ENCODE measurements at regions not wholly inside any gene's neighbourhood (a gene's known extent, or its start where the extent isn't known, plus 50 kb on each side); places are given as distances from the start of the nearest gene placed in this dataset.
"Not testable (repeated sequence)": the region's sequence is repeated elsewhere in the genome, so short reads cannot be mapped to it uniquely, and the experiment has no call there.

- SMC1A ChIA-PET (ENCODE audit: uncharacterized antibody, unreplicated experiment) = interaction anchor here (1.1 to 1.7 kb wide), 4 partner anchors 45 to 107 kb away, joined by 3 to 9 read pairs (median 4); no protein-coding TSS in a partner anchor
- no peak overlapping the region for H3K27ac ChIP-seq (ENCODE audit: control insufficient read depth, insufficient read depth)
- no peak overlapping the region for H3K4me2 ChIP-seq (ENCODE audit: control insufficient read depth, insufficient read depth)
- TF ChIP-seq BHLHE40 (IDR thresholded peaks at IDR 0.05; ENCODE audit: borderline replicate concordance in 1 of 2, low read depth in 2 of 2, low read length in 1 of 2) (peak; percentile 62 to 83), ZNF384 (IDR thresholded peaks at IDR 0.05; ENCODE audit: borderline replicate concordance, low read depth, low read length) (no peak), PML (IDR thresholded peaks at IDR 0.05; ENCODE audit: low read length) (no peak), RAD21 (IDR thresholded peaks at IDR 0.05; ENCODE audit: insufficient read depth, low read depth, low read length) (peak; percentile 56), YY1 (IDR thresholded peaks at IDR 0.05; ENCODE audit: low read depth, low read length) (no peak), NFYA (IDR thresholded peaks at IDR 0.05; ENCODE audit: borderline replicate concordance, low read depth, low read length) (no peak), SP1 (IDR thresholded peaks at IDR 0.05; ENCODE audit: low read depth, low read length) (no peak), SMC3 (IDR thresholded peaks at IDR 0.05; ENCODE audit: borderline replicate concordance, low read length) (peak; percentile 75), CHD2 (IDR thresholded peaks at IDR 0.05; ENCODE audit: borderline replicate concordance, low read depth, low read length) (no peak)
- TF ChIP-seq, protein P1, sequence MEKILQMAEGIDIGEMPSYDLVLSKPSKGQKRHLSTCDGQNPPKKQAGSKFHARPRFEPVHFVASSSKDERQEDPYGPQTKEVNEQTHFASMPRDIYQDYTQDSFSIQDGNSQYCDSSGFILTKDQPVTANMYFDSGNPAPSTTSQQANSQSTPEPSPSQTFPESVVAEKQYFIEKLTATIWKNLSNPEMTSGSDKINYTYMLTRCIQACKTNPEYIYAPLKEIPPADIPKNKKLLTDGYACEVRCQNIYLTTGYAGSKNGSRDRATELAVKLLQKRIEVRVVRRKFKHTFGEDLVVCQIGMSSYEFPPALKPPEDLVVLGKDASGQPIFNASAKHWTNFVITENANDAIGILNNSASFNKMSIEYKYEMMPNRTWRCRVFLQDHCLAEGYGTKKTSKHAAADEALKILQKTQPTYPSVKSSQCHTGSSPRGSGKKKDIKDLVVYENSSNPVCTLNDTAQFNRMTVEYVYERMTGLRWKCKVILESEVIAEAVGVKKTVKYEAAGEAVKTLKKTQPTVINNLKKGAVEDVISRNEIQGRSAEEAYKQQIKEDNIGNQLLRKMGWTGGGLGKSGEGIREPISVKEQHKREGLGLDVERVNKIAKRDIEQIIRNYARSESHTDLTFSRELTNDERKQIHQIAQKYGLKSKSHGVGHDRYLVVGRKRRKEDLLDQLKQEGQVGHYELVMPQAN (conservative IDR thresholded peaks at IDR 0.05) = no peak
- TF ChIP-seq, protein P2, sequence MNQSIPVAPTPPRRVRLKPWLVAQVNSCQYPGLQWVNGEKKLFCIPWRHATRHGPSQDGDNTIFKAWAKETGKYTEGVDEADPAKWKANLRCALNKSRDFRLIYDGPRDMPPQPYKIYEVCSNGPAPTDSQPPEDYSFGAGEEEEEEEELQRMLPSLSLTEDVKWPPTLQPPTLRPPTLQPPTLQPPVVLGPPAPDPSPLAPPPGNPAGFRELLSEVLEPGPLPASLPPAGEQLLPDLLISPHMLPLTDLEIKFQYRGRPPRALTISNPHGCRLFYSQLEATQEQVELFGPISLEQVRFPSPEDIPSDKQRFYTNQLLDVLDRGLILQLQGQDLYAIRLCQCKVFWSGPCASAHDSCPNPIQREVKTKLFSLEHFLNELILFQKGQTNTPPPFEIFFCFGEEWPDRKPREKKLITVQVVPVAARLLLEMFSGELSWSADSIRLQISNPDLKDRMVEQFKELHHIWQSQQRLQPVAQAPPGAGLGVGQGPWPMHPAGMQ (IDR thresholded peaks at IDR 0.05; ENCODE audit: borderline replicate concordance) = no peak
- TF ChIP-seq, protein P3, sequence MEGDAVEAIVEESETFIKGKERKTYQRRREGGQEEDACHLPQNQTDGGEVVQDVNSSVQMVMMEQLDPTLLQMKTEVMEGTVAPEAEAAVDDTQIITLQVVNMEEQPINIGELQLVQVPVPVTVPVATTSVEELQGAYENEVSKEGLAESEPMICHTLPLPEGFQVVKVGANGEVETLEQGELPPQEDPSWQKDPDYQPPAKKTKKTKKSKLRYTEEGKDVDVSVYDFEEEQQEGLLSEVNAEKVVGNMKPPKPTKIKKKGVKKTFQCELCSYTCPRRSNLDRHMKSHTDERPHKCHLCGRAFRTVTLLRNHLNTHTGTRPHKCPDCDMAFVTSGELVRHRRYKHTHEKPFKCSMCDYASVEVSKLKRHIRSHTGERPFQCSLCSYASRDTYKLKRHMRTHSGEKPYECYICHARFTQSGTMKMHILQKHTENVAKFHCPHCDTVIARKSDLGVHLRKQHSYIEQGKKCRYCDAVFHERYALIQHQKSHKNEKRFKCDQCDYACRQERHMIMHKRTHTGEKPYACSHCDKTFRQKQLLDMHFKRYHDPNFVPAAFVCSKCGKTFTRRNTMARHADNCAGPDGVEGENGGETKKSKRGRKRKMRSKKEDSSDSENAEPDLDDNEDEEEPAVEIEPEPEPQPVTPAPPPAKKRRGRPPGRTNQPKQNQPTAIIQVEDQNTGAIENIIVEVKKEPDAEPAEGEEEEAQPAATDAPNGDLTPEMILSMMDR (IDR thresholded peaks at IDR 0.05 in 2 of 3, conservative IDR thresholded peaks at IDR 0.05 in 1 of 3; ENCODE audit: control insufficient read depth in 2 of 3, extremely low read depth in 1 of 3, insufficient read depth in 1 of 3, low read depth in 3 of 3, low read length in 3 of 3) = peak; percentile 58 to 67 (median 66)
- in situ Hi-C loops (cut with MboI) = loop anchor here (5.0 kb wide), 1 partner anchor 84 kb away; no protein-coding TSS in a partner anchor
- H3K4me1 ChIP-seq (ENCODE audit: control insufficient read depth, insufficient read depth, low read length) = no peaks in the 10 kb centered on the region
- no peaks in the 10 kb centered on the region for H3K9me3 ChIP-seq (replicated peaks; ENCODE audit: control insufficient read depth, insufficient read depth, low read length)
- under 1% methylated on average over 5 of the region's 5 CpGs for WGBS (ENCODE audit: insufficient coverage, insufficient replicate concordance, low lambda C conversion rate, missing lambda C conversion rate)
- CTCF ChIA-PET = interaction anchor here (0.8 to 2.6 kb wide), 9 partner anchors 16 to 106 kb away, joined by 3 to 18 read pairs (median 4); no protein-coding TSS in a partner anchor
- ATAC-seq = peak; percentile 80
- no peak overlapping the region for H3K9ac ChIP-seq (ENCODE audit: control insufficient read depth, insufficient read depth, low read length)
- no peak for FAIRE-seq
- POLR2A ChIA-PET = no interaction called here
- no peaks in the 10 kb centered on the region for H4K20me1 ChIP-seq (ENCODE audit: control insufficient read depth, insufficient read depth)
- no peaks in the 10 kb centered on the region for H3K79me2 ChIP-seq (ENCODE audit: control insufficient read depth, insufficient read depth, low read length)
- no peak overlapping the region for H3K4me3 ChIP-seq
- H3K36me3 ChIP-seq (ENCODE audit: control insufficient read depth in 2 of 2, insufficient read depth in 2 of 2, low read length in 1 of 2) = no peaks in the 10 kb centered on the region
- no peak overlapping the region for H2AFZ ChIP-seq (ENCODE audit: control insufficient read depth, low read depth, low read length)
- RAD21 ChIA-PET (ENCODE audit: unreplicated experiment) = interaction anchor here (1.2 kb wide), 1 partner anchor 85 kb away, joined by 6 read pairs; no protein-coding TSS in a partner anchor
- H3K27me3 ChIP-seq (replicated peaks in 1 of 2; ENCODE audit: control insufficient read depth in 2 of 2, insufficient read depth in 2 of 2, low read length in 1 of 2) = no peaks in the 10 kb centered on the region
- BruUV-seq (replicated peaks) = no TSS peak
- intact Hi-C loops (cut with micrococcal nuclease; ENCODE audit: unreplicated experiment) = loop anchor here (1.0 kb wide), 1 partner anchor 84 kb away; no protein-coding TSS in a partner anchor
- DNase-seq (ENCODE audit: low read depth, low spot score) = peak; percentile 3
Measured at GRCh38 chrX:140141444-140142029, 176.2 kb upstream of the CXorf66 start.

DNA sequence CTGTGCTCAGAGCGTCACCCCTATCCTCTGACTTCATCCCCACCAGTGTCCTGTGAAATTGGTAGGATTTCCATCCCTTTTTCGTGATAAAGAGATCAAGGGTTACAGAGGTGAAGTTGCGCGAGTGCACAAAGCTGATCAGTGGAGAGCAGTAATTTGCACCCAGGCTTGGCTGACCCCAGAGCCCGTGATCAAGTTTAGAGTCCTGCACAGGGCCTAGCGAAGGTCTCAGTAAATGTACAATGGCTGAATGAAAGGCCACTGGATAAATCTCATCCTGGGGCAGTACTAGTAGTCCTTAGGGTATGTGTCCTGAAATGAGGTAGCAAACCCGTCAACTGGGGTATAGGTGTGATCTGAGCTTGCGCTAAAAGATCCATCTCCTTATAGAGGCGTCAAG, 173.2 kb upstream of the CXorf66 start:
- H4K20me1 ChIP-seq (ENCODE audit: control insufficient read depth, insufficient read depth); BruUV-seq (replicated peaks); H3K4me2 ChIP-seq (ENCODE audit: control insufficient read depth, insufficient read depth); CTCF ChIA-PET; H3K36me3 ChIP-seq (ENCODE audit: control insufficient read depth in 2 of 2, insufficient read depth in 2 of 2, low read length in 1 of 2); H2AFZ ChIP-seq (ENCODE audit: control insufficient read depth, low read depth, low read length); POLR2A ChIA-PET; SMC1A ChIA-PET (ENCODE audit: uncharacterized antibody, unreplicated experiment); H3K9ac ChIP-seq (ENCODE audit: control insufficient read depth, insufficient read depth, low read length); FAIRE-seq; DNase-seq (ENCODE audit: low read depth, low spot score); H3K79me2 ChIP-seq (ENCODE audit: control insufficient read depth, insufficient read depth, low read length); H3K4me3 ChIP-seq; RAD21 ChIA-PET (ENCODE audit: unreplicated experiment); H3K27ac ChIP-seq (ENCODE audit: control insufficient read depth, insufficient read depth); H3K27me3 ChIP-seq (replicated peaks in 1 of 2; ENCODE audit: control insufficient read depth in 2 of 2, insufficient read depth in 2 of 2, low read length in 1 of 2); H3K4me1 ChIP-seq (ENCODE audit: control insufficient read depth, insufficient read depth, low read length); ATAC-seq; H3K9me3 ChIP-seq (replicated peaks; ENCODE audit: control insufficient read depth, insufficient read depth, low read length); intact Hi-C loops (cut with micrococcal nuclease; ENCODE audit: unreplicated experiment): not testable (repeated sequence)
- in situ Hi-C loops (cut with MboI) = loop anchor here (5.0 kb wide), 1 partner anchor 61 kb away; no protein-coding TSS in a partner anchor
- WGBS (ENCODE audit: insufficient coverage, insufficient replicate concordance, low lambda C conversion rate, missing lambda C conversion rate) = 52% methylated on average over 9 of the region's 9 CpGs
